ENCODE measurements at regions not wholly inside any gene's neighbourhood (a gene's known extent, or its start where the extent isn't known, plus 50 kb on each side); places are given as distances from the start of the nearest gene placed in this dataset.

- DNase-seq (ENCODE audit: low read depth, low spot score), result no peak
- ChIA-PET CTCF (no interaction called here), POLR2A (no interaction called here)
- no peak overlapping the region for H3K4me3 ChIP-seq (ENCODE audit: low read depth, low read length)
- TF ChIP-seq CTCF (IDR thresholded peaks at IDR 0.05; ENCODE audit: insufficient read depth, low read length, missing control alignments), result no peak
Observed at GRCh38 chr4:110394871-110395270, 81.1 kb upstream of the ENPEP start.

GRCh38 chr4:110381784-110382183 lies 94.2 kb upstream of the ENPEP start:
- DNase-seq (ENCODE audit: low read depth, low spot score), result no peak
- no peak overlapping the region for H3K4me3 ChIP-seq (ENCODE audit: low read depth, low read length)
- CTCF ChIA-PET, result no interaction called here
- TF ChIP-seq CTCF (IDR thresholded peaks at IDR 0.05; ENCODE audit: insufficient read depth, low read length, missing control alignments), result no peak
- POLR2A ChIA-PET, result no interaction called here

- CTCF ChIA-PET, result no interaction called here
- no peak for DNase-seq (ENCODE audit: low read depth, low spot score)
- POLR2A ChIA-PET, result no interaction called here
- TF ChIP-seq CTCF (IDR thresholded peaks at IDR 0.05; ENCODE audit: insufficient read depth, low read length, missing control alignments), result no peak
- H3K4me3 ChIP-seq (ENCODE audit: low read depth, low read length), result no peak overlapping the region
Observed at GRCh38 chr4:110372485-110372884, 103.5 kb upstream of the ENPEP start.

- no peak for TF ChIP-seq CTCF (IDR thresholded peaks at IDR 0.05; ENCODE audit: insufficient read depth, low read length, missing control alignments)
- ChIA-PET CTCF (interaction anchor here (1.5 to 1.7 kb wide), 2 partner anchors 27 to 138 kb away, joined by 4 to 5 read pairs; no protein-coding TSS in a partner anchor), POLR2A (no interaction called here)
- H3K4me3 ChIP-seq (ENCODE audit: low read depth, low read length), result no peak overlapping the region
- no peak for DNase-seq (ENCODE audit: low read depth, low spot score)
Observed at GRCh38 chr4:110371016-110371770, 104.8 kb upstream of the ENPEP start.

GRCh38 chr4:110368409-110368808 lies 107.5 kb upstream of the ENPEP start:
- no peak for DNase-seq (ENCODE audit: low read depth, low spot score)
- ChIA-PET CTCF (no interaction called here), POLR2A (no interaction called here)
- no peak overlapping the region for H3K4me3 ChIP-seq (ENCODE audit: low read depth, low read length)
- TF ChIP-seq CTCF (IDR thresholded peaks at IDR 0.05; ENCODE audit: insufficient read depth, low read length, missing control alignments), result no peak

GRCh38 chr4:110367156-110367555 lies 108.8 kb upstream of the ENPEP start:
- no peak for DNase-seq (ENCODE audit: low read depth, low spot score)
- H3K4me3 ChIP-seq (ENCODE audit: low read depth, low read length), result no peak overlapping the region
- TF ChIP-seq CTCF (IDR thresholded peaks at IDR 0.05; ENCODE audit: insufficient read depth, low read length, missing control alignments), result no peak
- ChIA-PET CTCF (interaction anchor here (1.1 to 1.8 kb wide), 2 partner anchors 22 to 142 kb away, joined by 3 to 8 read pairs; no protein-coding TSS in a partner anchor), POLR2A (no interaction called here)

All from AG04449 (cell line).